Bone marrow (tissue), 2 donors: ENCODE measurements at regions not wholly inside any gene's neighbourhood (a gene's known extent, or its start where the extent isn't known, plus 50 kb on each side); places are given as distances from the start of the nearest gene placed in this dataset.

ENCODE experiments used
- DNase-seq, 2 donors: peaks; one replicate each; lab custom pipeline; 2025; lab: John Stamatoyannopoulos, UW

GRCh38 chrX:40148385-40149285 is 50.9 kb upstream of the BCOR start:
- peak; percentile 5 to 27 for DNase-seq

GRCh38 chrX:40147971-40148370 is 50.2 kb upstream of the BCOR start:
- no peak for DNase-seq
